Natural killer cell (primary cell): ENCODE measurements at regions not wholly inside any gene's neighbourhood (a gene's known extent, or its start where the extent isn't known, plus 50 kb on each side); places are given as distances from the start of the nearest gene placed in this dataset.

Experiments used
- ATAC-seq, 3 donors: fragments of 150-1000 bp in 2 of 3; fragments of 200-7000 bp in 1 of 3; cut with Tn5 transposase; 1 replicate in 1 of 3; 2 replicates in 2 of 3; pipeline ENCODE4 v1.10.0; 2021; ENCODE audit warnings: mild to moderate bottlenecking in 2 of 3, moderate library complexity in 2 of 3
- DNase-seq, 2 donors: peaks; one replicate each; pipeline versions ENCODE4 v3.0.0 to v3.0.0-alpha.2; 2013 to 2021; ENCODE audit warnings: mixed read lengths in 1 of 2
- H3K27ac ChIP-seq: one replicate; pipeline ENCODE4 v1.5.1; 2013; ENCODE audit warnings: mild to moderate bottlenecking, low read length
- H3K27me3 ChIP-seq: one replicate; pipeline ENCODE4 v1.6.1; 2013; ENCODE audit warnings: low read length; ENCODE audit not compliant: control insufficient read depth, insufficient read depth
- H3K36me3 ChIP-seq: one replicate; pipeline ENCODE4 v1.6.1; 2013; ENCODE audit warnings: low read length; ENCODE audit not compliant: control insufficient read depth, insufficient read depth
- H3K4me1 ChIP-seq: one replicate; pipeline ENCODE4 v1.6.1; 2013; ENCODE audit warnings: low read length; ENCODE audit not compliant: control insufficient read depth, insufficient read depth
- H3K4me3 ChIP-seq: one replicate; pipeline ENCODE4 v1.5.1; 2013; ENCODE audit warnings: low read length
- H3K9me3 ChIP-seq: one replicate; pipeline ENCODE4 v1.6.1; 2013; ENCODE audit warnings: low read length; ENCODE audit not compliant: control insufficient read depth, insufficient read depth
- H3K27ac Mint-ChIP-seq, 2 donors: one replicate each; pipeline ENCODE4 v1.8.0; 2022; ENCODE audit warnings: mild to moderate bottlenecking in 2 of 2, mixed read lengths in 2 of 2, moderate library complexity in 1 of 2
- H3K27me3 Mint-ChIP-seq, 2 donors: one replicate each; pipeline ENCODE4 v1.8.0; 2022; ENCODE audit warnings: low read depth in 2 of 2, mixed read lengths in 2 of 2
- H3K36me3 Mint-ChIP-seq: one replicate; pipeline ENCODE4 v1.8.0; 2022; ENCODE audit warnings: mixed read lengths
- H3K4me1 Mint-ChIP-seq, 2 donors: one replicate each; pipeline ENCODE4 v1.8.0; 2022; ENCODE audit warnings: mixed read lengths in 2 of 2
- H3K4me3 Mint-ChIP-seq: one replicate; pipeline ENCODE4 v1.8.0; 2022; ENCODE audit warnings: mild to moderate bottlenecking, moderate library complexity, mixed read lengths
- H3K9me3 Mint-ChIP-seq, 2 donors: one replicate each; pipeline ENCODE4 v1.8.0; 2022; ENCODE audit warnings: mixed read lengths in 2 of 2
- WGBS: methylation state at CpG from one replicate; pipeline ENCODE4 v1.1.7; 2013; ENCODE audit warnings: missing lambda C conversion rate; ENCODE audit not compliant: insufficient coverage; 5-methylcytosine and 5-hydroxymethylcytosine counted together
- intact Hi-C: fragments of 100-400 bp; cut with micrococcal nuclease; formaldehyde crosslinking; loops from one replicate; pipeline ENCODE4 v1.14.2; 2022
- TF ChIP-seq, protein P1 (sequence below): fragments of 200-600 bp; IDR thresholded peaks from one replicate; pipeline ENCODE4 v1.8.0; 2022; ENCODE audit warnings: antibody characterized with exemption

DNA sequence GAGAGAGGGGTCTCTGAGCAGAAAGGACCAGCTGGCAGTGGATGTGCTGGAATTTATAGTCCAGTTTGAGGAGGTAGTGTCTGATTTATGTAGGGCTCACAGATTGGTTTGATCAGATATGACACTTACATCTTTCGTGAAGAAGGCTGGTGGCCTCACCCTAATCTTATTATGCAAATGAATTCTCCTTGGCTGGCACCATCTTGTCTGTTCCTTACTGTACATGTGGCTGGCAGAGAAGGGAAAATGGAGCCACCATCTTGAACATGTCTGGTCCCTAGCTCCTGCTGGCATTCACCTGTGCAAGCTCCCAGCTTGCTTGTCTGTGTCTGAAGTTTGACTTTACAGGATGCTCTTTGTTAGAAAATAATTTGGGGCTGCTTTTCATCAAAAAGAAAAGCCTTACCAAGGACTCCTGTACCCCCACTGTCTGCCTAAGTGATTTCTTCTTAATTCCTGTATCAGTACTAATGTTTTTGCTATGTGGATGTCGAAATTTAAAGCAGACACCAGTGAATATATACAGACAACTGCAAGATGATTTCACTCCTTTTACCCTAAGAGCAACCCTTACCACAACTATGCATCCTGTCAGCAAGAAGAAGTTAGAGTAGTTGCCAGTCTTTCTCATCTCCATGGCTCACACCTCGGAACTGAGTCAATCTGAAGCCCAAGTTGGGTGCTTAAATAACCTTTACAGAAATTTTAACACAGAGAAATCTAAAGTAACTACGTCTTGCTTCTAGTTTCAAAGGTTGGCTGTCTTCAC is 322.0 kb upstream of the SEMA3D start:
- Mint-ChIP-seq H3K9me3 (peaks cover 14 to 23% of the 10 kb centered on the region in 2 donors), H3K4me3 (no peak overlapping the region), H3K36me3 (no peaks in the 10 kb centered on the region), H3K4me1 (no peaks in the 10 kb centered on the region), H3K27ac (no peak overlapping the region), H3K27me3 (no peaks in the 10 kb centered on the region)
- WGBS: 84% methylated on average over 3 of the region's 4 CpGs
- no peaks in the 10 kb centered on the region for H3K4me1 ChIP-seq
- no peak overlapping the region for H3K4me3 ChIP-seq
- DNase-seq: no peak
- intact Hi-C loops: no loop called here
- no peaks in the 10 kb centered on the region for H3K27me3 ChIP-seq
- no peak for ATAC-seq
- no peaks in the 10 kb centered on the region for H3K36me3 ChIP-seq
- no peak overlapping the region for H3K27ac ChIP-seq
- H3K9me3 ChIP-seq: no peaks in the 10 kb centered on the region
- TF ChIP-seq, protein P1, sequence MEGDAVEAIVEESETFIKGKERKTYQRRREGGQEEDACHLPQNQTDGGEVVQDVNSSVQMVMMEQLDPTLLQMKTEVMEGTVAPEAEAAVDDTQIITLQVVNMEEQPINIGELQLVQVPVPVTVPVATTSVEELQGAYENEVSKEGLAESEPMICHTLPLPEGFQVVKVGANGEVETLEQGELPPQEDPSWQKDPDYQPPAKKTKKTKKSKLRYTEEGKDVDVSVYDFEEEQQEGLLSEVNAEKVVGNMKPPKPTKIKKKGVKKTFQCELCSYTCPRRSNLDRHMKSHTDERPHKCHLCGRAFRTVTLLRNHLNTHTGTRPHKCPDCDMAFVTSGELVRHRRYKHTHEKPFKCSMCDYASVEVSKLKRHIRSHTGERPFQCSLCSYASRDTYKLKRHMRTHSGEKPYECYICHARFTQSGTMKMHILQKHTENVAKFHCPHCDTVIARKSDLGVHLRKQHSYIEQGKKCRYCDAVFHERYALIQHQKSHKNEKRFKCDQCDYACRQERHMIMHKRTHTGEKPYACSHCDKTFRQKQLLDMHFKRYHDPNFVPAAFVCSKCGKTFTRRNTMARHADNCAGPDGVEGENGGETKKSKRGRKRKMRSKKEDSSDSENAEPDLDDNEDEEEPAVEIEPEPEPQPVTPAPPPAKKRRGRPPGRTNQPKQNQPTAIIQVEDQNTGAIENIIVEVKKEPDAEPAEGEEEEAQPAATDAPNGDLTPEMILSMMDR: no peak

DNA sequence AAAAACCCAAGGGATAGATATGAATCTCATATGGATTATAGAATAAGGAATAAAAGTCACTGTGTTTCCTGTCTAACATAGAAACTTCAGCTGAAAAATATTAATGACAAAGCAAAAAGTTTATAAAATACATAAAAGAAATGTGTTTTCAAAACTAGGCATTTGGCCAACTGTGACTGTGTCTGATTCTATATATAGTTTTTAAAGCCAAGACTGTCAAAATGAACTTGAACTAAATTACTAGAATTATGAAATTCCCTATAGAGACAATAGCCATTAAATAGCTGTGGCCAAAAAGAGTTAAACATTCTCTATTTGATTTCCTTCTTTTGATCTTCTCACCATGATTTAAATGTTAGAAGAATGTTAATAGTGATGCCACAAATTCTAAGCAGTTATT is 311.2 kb upstream of the SEMA3D start:
- Histone ChIP-seq H3K4me1 (no peaks in the 10 kb centered on the region), H3K9me3 (peaks cover 17% of the 10 kb centered on the region), H3K36me3 (no peaks in the 10 kb centered on the region), H3K4me3 (no peak overlapping the region), H3K27ac (no peak overlapping the region), H3K27me3 (no peaks in the 10 kb centered on the region)
- intact Hi-C loops: no loop called here
- Mint-ChIP-seq H3K27me3 (no peaks in the 10 kb centered on the region), H3K4me3 (no peak overlapping the region), H3K4me1 (no peaks in the 10 kb centered on the region), H3K36me3 (no peaks in the 10 kb centered on the region), H3K27ac (no peak overlapping the region), H3K9me3 (peaks cover 11 to 18% of the 10 kb centered on the region in 2 donors)
- no peak for ATAC-seq
- TF ChIP-seq, protein P1: no peak
- DNase-seq: no peak

DNA sequence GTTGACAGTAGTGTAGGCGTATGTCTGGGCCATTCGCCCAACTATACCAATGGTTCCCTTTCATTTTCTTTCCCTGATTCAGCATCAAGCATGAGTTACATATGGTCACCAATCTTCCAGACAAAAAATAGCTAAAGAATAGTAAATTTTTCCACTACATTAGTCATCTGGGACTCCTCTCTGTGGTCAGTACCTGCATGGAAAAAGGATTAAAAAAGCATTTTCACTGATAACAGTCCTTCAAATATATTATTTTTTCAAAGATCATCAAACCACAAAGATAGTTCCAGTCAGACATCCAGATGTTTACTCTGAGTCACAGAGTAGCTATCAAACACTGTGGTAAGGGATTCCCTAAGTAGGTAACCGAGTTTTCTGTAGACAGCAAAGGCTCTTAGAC is 302.6 kb upstream of the SEMA3D start:
- H3K4me1 Mint-ChIP-seq: no peaks in the 10 kb centered on the region
- peaks cover 5% of the 10 kb centered on the region for H3K36me3 Mint-ChIP-seq
- no peak overlapping the region for H3K27ac Mint-ChIP-seq
- Histone ChIP-seq H3K36me3 (no peaks in the 10 kb centered on the region), H3K4me3 (no peak overlapping the region), H3K27me3 (no peaks in the 10 kb centered on the region), H3K9me3 (no peaks in the 10 kb centered on the region), H3K27ac (no peak overlapping the region), H3K4me1 (no peaks in the 10 kb centered on the region)
- H3K4me3 Mint-ChIP-seq: no peak overlapping the region
- WGBS: 83% methylated on average over 3 of the region's 3 CpGs
- intact Hi-C loops: no loop called here
- TF ChIP-seq, protein P1: no peak
- no peak for ATAC-seq
- DNase-seq: no peak
- no peaks in the 10 kb centered on the region for H3K27me3 Mint-ChIP-seq
- H3K9me3 Mint-ChIP-seq: peaks cover 10 to 16% of the 10 kb centered on the region in 2 donors

DNA sequence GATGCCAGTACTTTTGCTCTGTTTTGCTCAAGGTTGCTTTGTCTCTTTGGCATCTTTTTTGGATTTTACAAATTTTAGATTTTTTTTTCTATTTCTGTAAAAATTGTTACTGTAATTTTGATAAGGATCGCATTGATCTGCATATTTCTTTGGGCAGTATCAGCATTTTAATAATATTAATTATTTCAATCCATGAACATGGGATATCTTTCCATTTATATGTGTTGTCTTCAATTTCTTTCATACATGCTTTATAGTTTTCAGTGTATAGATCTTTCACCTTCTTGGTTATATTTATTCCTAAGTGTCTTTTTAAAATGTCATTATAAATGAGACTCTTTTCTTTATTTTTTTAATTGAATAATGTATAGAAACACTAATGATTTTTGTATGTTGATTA is 301.6 kb upstream of the SEMA3D start:
- Histone ChIP-seq H3K4me3 (no peak overlapping the region), H3K27ac (no peak overlapping the region), H3K27me3 (no peaks in the 10 kb centered on the region), H3K4me1 (no peaks in the 10 kb centered on the region), H3K9me3 (no peaks in the 10 kb centered on the region), H3K36me3 (no peaks in the 10 kb centered on the region)
- H3K9me3 Mint-ChIP-seq: peaks cover 7 to 13% of the 10 kb centered on the region in 2 donors
- DNase-seq (no peak), ATAC-seq (no peak)
- no peak overlapping the region for H3K27ac Mint-ChIP-seq
- WGBS: no CpG with 5 or more reads among the region's 1 CpG
- no peaks in the 10 kb centered on the region for H3K4me1 Mint-ChIP-seq
- H3K27me3 Mint-ChIP-seq: no peaks in the 10 kb centered on the region
- TF ChIP-seq, protein P1: no peak
- no peak overlapping the region for H3K4me3 Mint-ChIP-seq
- intact Hi-C loops: no loop called here
- H3K36me3 Mint-ChIP-seq: peaks cover 5% of the 10 kb centered on the region
